ENCODE measurements at regions not wholly inside any gene's neighbourhood (a gene's known extent, or its start where the extent isn't known, plus 50 kb on each side); places are given as distances from the start of the nearest gene placed in this dataset.

GRCh38 chr5:3678801-3679200 lies 83.2 kb downstream of the IRX1 start:
- intact Hi-C loops (cut with micrococcal nuclease; ENCODE audit: unreplicated experiment), result no loop called here
- H3K9me3 Mint-ChIP-seq (ENCODE audit: unreplicated experiment), result peaks cover 9% of the 10 kb centered on the region
- POLR2A ChIA-PET, result no interaction called here

GRCh38 chr5:3680821-3681220 lies 85.2 kb downstream of the IRX1 start:
- H3K27me3 Mint-ChIP-seq (ENCODE audit: insufficient read depth, unreplicated experiment), result peaks cover 5% of the 10 kb centered on the region
- H3K36me3 Mint-ChIP-seq (ENCODE audit: insufficient read depth, unreplicated experiment), result no peaks in the 10 kb centered on the region

More at GRCh38 chr5:3678801-3679200, 83.2 kb downstream of the IRX1 start:
- Histone ChIP-seq H3K36me3 (ENCODE audit: control insufficient read depth, insufficient read depth, low read length) (no peaks in the 10 kb centered on the region), H3K4me1 (no peaks in the 10 kb centered on the region), H3K4me3 (ENCODE audit: low read depth, low read length) (no peak overlapping the region), H3K9me3 (no peaks in the 10 kb centered on the region), H3K27me3 (replicated peaks; ENCODE audit: control insufficient read depth, insufficient read depth, low read length) (no peaks in the 10 kb centered on the region)
- H3K4me1 Mint-ChIP-seq (ENCODE audit: low read depth, unreplicated experiment), result no peaks in the 10 kb centered on the region
- no peaks in the 10 kb centered on the region for H3K36me3 Mint-ChIP-seq (ENCODE audit: insufficient read depth, unreplicated experiment)
- CTCF ChIA-PET, result no interaction called here
- DNase-seq, result no peak
- H3K27ac Mint-ChIP-seq (ENCODE audit: unreplicated experiment), result no peak overlapping the region
- peaks cover 4% of the 10 kb centered on the region for H3K27me3 Mint-ChIP-seq (ENCODE audit: insufficient read depth, unreplicated experiment)
- no peak overlapping the region for H3K4me3 Mint-ChIP-seq (ENCODE audit: unreplicated experiment)
- no TSS peak for BruUV-seq (replicated peaks)
- no peak for TF ChIP-seq CTCF (IDR thresholded peaks at IDR 0.05; ENCODE audit: insufficient read depth in 1 of 2, low read depth in 1 of 2, low read length in 1 of 2, severe bottlenecking in 1 of 2, unreplicated experiment in 1 of 2)

GRCh38 chr5:3684118-3684517 lies 88.5 kb downstream of the IRX1 start:
- CTCF ChIA-PET, result no interaction called here
- H3K27me3 ChIP-seq (replicated peaks; ENCODE audit: control insufficient read depth, insufficient read depth, low read length), result no peaks in the 10 kb centered on the region

More at GRCh38 chr5:3680821-3681220, 85.2 kb downstream of the IRX1 start:
- no peak overlapping the region for H3K4me3 ChIP-seq (ENCODE audit: low read depth, low read length)
- POLR2A ChIA-PET, result no interaction called here
- Mint-ChIP-seq H3K27ac (ENCODE audit: unreplicated experiment) (no peak overlapping the region), H3K9me3 (ENCODE audit: unreplicated experiment) (peaks cover 9% of the 10 kb centered on the region), H3K4me1 (ENCODE audit: low read depth, unreplicated experiment) (no peaks in the 10 kb centered on the region), H3K4me3 (ENCODE audit: unreplicated experiment) (no peak overlapping the region)
- no peak for TF ChIP-seq CTCF (IDR thresholded peaks at IDR 0.05; ENCODE audit: insufficient read depth in 1 of 2, low read depth in 1 of 2, low read length in 1 of 2, severe bottlenecking in 1 of 2, unreplicated experiment in 1 of 2)
- BruUV-seq (replicated peaks), result no TSS peak
- CTCF ChIA-PET, result no interaction called here
- intact Hi-C loops (cut with micrococcal nuclease; ENCODE audit: unreplicated experiment), result no loop called here
- H3K36me3 ChIP-seq (ENCODE audit: control insufficient read depth, insufficient read depth, low read length), result no peaks in the 10 kb centered on the region
- no peak for DNase-seq
- H3K4me1 ChIP-seq, result no peaks in the 10 kb centered on the region
- no peaks in the 10 kb centered on the region for H3K9me3 ChIP-seq
- H3K27me3 ChIP-seq (replicated peaks; ENCODE audit: control insufficient read depth, insufficient read depth, low read length), result no peaks in the 10 kb centered on the region

More at GRCh38 chr5:3684118-3684517, 88.5 kb downstream of the IRX1 start:
- no peaks in the 10 kb centered on the region for H3K36me3 ChIP-seq (ENCODE audit: control insufficient read depth, insufficient read depth, low read length)
- BruUV-seq (replicated peaks), result no TSS peak
- Mint-ChIP-seq H3K36me3 (ENCODE audit: insufficient read depth, unreplicated experiment) (no peaks in the 10 kb centered on the region), H3K27me3 (ENCODE audit: insufficient read depth, unreplicated experiment) (peaks cover 5% of the 10 kb centered on the region), H3K4me3 (ENCODE audit: unreplicated experiment) (no peak overlapping the region), H3K9me3 (ENCODE audit: unreplicated experiment) (peaks cover 9% of the 10 kb centered on the region), H3K27ac (ENCODE audit: unreplicated experiment) (no peak overlapping the region), H3K4me1 (ENCODE audit: low read depth, unreplicated experiment) (no peaks in the 10 kb centered on the region)
- DNase-seq, result no peak
- no peaks in the 10 kb centered on the region for H3K4me1 ChIP-seq
- intact Hi-C loops (cut with micrococcal nuclease; ENCODE audit: unreplicated experiment), result no loop called here
- POLR2A ChIA-PET, result no interaction called here
- H3K4me3 ChIP-seq (ENCODE audit: low read depth, low read length), result no peak overlapping the region
- no peaks in the 10 kb centered on the region for H3K9me3 ChIP-seq
- no peak for TF ChIP-seq CTCF (IDR thresholded peaks at IDR 0.05; ENCODE audit: insufficient read depth in 1 of 2, low read depth in 1 of 2, low read length in 1 of 2, severe bottlenecking in 1 of 2, unreplicated experiment in 1 of 2)

Data from Caco-2 (cell line).